GM18870 (cell line): ENCODE measurements at regions not wholly inside any gene's neighbourhood (a gene's known extent, or its start where the extent isn't known, plus 50 kb on each side); places are given as distances from the start of the nearest gene placed in this dataset.

ENCODE experiments used
- ATAC-seq: cut with Tn5 transposase; IDR thresholded peaks from one replicate; pipeline ENCODE4 v1.9.1; 2021; ENCODE audit warnings: moderate library complexity; ENCODE audit not compliant: unreplicated experiment

DNA sequence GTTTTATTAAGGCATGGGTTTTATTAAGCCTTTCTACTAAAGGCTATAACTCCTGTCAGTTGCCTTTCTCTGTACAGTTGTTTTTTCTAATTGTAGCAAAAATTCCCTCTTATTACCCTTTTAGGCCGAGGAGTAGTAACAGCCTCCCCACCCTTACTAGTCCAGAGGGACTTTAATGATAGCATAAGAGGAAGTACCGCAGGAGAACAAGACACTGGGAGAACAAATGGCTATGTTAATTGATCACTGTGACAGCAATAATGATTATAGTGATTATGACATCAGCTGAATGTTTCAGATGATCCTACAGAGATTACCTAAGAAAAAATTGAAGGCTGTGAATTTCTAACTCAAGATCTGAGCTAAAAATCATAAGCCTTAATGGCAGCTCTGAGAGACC lies 383.0 kb upstream of the PTBP2 start:
- no peak for ATAC-seq

DNA sequence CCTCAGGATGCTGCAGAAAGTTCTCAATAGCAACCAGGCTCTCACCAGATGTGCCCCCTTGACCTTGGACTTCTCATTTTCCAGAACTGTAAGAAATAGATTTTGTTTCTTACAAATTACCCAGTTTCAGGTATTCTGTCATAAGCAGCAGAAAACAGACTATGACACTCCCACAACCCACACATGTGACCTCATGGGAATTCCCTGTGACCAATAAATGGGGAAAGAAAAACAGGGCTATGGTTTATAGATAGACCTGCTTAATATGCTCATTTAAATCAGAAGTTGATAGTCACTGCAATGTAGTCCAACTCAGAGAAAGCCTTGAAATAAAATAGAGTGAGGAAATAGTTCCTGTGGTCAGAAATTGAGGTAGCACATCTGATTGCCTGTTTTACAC lies 380.9 kb upstream of the PTBP2 start:
- ATAC-seq = no peak

DNA sequence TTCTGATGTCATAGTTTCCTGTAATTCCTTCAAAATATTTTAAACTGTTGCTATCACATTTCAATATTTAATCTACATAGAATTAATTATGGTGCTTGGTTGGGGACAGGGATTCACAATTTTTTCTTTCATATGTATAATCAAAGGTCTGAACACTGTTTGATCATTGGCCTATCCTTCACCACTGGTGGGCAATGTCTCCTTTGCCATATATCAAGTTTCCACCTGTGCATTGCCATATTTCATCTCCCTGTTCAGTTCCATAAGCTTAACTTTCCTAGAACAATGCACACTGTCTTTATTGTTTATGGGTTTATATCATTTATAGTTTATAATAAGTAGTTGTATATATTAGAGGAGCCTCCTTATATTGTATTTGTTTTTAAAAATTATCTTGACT lies 374.9 kb upstream of the PTBP2 start:
- ATAC-seq = no peak

DNA sequence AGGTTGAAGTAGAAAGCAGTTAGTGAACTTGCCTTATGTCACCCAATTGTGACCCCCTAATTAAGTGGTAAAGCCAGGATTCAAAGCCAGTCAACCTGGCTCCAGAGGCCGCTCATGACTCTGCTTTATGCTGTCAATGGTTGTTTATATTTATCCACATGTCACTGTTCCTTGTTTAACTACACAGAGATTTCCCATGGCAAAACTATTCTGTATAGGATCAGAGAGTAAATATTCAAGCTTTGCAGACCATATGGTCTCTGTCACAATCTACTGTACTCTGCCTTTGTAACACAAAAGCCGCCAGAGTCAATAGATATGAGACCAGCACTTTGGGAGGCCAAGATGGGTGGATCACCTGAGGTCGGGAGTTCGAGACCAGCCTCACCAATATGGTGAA lies 371.7 kb upstream of the PTBP2 start:
- no peak for ATAC-seq

DNA sequence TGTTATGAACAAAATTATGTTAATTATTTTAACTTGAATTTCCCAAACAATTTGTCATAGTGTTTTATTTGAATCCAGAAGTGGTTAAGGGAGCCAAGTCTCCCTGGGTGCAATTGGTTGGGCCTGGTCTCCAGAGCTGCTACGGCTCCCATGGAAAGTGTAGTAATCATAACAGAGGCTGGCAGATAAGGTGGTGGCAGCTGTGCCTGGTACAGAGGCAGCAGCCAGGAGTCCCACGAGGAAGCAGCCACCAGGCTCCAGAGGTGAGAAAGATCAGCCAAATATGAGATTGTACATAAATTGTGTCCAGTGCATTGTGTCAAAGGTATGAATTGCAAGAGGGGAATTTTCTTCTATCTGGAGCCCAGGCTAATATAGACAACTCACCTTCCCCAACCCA lies 368.9 kb upstream of the PTBP2 start:
- ATAC-seq = no peak

DNA sequence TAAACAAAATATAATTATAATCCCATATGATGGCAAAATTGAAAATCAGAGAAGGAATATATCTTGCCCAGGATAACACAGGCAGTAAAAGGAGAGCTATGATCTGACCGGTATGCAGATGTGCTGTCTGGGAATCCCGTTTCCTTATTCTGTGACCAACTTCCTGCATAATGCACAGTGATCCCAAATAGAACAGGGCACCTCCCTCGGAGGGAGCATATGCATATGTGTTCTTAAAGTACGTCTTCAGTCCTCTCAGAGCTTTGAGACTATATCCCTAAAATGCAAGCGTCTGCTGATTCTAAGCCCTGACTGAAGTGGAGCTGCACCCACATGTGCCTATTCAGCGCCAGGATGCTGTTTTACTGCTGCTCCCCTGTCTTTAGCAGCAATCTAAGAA lies 366.1 kb upstream of the PTBP2 start:
- no peak for ATAC-seq

DNA sequence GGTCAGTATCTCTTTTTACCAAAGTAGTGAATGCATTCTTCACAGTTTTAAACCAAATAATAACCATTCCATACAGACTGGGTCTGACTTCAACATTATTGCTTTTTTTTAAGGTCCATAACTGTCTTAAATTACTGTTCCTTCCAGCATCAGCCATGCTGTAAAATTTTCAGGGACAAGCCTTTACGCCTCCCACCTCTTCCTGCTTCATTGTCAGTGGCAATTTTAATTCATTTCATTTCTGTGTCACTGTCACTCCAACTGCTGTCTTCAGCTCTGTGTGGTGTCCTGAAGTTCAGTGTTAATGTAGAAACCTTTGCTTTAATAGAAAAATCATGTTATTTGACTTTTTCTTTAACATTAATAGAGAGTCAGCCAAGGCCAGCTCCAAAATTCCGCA lies 365.6 kb upstream of the PTBP2 start:
- ATAC-seq = no peak

DNA sequence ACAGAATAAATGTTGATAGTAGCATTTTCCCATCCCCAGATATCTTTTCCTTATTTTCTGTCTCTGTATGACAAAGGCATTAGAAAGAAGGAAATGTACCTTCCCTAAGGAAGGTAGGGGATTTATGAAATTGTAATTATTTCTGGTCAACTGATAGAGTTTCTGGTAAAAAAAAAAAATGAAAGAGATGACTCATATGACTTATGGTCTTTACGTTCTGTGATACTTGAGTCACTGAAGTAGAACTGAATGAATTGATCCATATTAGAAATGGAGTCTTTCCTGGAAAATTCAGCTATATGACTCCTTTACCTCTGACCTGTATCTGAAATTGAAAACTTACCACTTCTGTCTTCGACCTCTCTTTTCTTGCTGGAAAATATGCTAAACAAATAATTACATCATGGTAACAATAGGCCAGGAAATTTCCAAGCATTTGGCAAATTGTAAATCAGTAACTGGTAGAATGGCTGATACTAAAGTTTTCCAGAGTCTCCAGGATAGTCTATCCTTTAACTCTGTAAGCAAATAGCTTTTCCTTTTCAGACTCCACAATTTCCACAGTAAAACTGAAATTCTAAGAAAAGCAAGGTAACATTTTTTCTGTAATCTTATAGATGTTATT lies 364.3 kb upstream of the PTBP2 start:
- ATAC-seq = no peak

DNA sequence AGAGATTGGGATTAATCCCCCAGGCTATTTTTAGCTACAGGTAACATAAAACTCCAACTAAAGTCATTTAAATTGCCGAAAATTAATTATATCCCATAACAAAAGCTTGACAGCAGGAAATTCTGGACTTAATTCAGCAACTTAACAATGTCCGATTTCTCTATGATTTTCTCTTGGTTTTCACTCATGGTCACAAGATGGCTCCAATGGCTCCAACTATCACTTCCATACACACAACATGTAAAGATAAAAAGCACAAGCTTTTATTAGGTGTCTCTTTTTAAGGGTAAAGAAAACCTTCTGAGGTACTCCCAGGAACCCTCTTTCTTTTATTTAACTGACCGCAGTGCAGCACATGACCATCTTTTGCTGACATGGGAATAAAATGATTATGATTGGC lies 363.5 kb upstream of the PTBP2 start:
- no peak for ATAC-seq

DNA sequence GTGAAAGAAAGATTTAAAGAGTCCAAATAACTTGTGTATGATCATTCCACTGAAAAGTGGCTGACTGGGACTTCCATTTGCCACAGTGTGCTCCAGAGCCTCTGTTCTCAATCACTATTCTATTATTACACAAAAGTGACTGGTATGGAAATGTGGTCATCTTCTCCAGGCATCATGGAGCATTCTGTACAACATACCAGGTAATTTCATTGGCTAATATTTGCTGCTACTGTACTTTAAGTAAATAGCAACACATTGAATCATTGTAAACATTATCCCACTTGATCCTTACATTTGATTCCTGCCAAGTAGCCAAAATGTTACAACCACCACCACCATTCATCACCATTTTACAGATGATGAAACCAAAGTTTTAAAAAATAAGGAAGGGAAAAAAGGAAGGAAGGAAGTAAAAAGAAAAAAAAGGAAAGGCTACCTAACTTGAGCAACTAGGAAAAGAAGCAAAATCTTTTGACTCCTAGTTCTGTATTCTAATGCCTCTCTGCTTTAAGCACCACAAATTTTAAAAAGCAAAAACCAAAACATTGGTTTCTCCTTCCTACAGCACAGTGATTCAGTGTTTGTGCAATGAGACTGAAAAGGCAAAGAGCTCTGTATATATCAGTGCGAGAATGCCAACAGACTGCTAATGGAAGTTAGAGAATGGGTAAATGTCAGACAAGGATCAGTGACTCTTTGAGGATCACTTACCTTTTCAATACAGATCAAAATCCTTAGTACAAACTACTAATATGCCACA lies 361.4 kb upstream of the PTBP2 start:
- ATAC-seq = no peak

DNA sequence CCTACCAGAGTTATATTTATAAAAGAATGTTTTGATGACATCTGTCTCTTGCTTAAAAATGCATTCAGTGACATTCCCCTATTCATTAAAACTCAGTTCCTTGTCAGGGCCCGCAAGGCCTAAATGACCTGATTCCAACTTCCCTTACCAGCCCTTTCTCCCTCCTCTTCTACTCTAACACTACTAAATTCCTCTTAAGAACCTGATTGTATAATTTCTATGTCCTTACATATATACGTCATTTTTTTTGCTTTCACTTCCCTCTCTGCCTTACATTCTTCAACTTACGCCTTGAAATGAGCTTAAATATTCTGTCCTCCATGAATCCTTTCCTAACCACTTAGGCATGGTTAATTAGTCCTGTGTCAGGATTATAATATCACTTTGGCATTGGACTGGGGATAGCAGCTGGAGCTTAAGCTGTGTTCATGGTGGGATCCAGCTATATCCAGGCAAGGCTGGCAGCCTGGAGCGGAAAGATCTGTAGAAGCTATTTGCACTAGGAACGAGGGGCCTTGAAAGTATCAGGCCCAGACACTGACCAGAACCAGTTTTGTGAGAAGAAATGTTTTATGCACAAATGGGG lies 360.2 kb upstream of the PTBP2 start:
- no peak for ATAC-seq

DNA sequence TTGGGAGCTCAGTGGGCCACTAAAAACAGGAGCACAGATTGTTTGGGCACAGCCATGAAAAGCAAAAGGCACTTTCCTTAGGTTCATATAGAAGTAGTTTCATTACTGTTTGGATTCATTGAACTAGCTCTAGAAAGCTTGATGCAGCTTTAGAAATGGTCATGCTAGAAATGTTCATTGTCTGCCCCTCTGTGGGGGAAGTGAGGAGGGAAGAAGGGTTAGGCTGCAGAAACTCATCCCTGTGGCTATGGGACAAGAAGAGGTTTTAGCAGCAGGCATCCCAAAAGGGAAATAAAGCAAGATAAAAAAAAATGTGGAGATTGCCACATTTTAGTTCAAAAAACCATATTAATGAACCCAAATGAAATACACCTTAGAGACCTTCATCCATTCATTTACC lies 359.6 kb upstream of the PTBP2 start:
- ATAC-seq = no peak

DNA sequence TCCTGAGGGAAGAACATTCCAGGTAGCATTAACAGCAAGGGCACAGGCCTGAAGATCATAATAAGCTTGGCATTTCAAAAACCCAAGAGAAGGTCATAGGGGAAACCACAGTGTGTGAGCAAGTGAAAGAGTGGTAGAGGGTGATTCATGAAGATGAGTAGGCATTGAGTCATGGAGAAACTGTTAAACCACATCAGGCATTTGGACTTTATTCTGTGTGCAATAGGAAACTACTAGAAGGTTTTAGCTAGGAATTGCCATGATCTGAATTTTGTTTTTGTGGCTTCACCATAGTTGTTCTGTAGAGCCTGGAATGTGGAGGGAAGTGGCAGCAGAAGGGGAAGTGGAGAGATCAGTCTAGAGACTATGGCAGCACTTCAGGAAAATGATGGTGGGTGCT lies 359.0 kb upstream of the PTBP2 start:
- ATAC-seq = peak; percentile 93

DNA sequence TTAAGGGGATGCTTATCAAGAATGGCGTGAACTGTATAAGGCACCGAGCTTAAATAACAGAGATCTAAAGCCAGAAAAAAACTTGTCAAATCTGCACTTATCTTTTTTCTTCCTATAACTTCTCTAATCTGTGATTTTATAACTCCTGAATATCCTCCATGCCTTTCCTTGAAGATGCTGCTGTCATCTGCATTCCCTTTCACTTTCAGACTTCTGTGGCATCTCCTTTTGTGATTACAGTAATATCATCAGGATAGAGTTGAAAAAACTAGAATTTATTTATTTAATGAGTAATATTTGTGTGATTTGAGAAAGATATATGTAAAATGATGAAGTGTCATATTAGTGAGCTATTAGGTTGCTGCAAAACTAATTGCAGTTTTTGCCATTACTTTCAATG lies 357.8 kb upstream of the PTBP2 start:
- ATAC-seq = no peak

DNA sequence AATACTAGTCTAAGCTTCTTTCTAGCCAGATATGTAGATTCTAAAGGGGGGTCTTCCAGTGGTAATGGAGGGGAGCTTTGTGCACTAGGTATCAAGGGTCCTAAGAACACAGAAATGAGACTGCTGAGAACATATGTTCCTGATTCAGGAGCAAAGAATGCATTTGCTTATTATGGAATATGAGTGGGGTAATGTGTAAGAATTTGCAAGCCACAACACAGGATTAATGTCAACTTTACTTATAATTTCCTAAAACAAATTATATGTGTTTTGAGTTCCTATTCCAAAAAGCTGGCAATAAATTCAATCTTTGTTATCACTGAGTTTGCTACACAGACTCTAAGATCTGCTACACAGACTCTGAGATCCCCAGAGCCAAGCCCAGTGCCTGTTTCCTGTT lies 357.0 kb upstream of the PTBP2 start:
- ATAC-seq = no peak

DNA sequence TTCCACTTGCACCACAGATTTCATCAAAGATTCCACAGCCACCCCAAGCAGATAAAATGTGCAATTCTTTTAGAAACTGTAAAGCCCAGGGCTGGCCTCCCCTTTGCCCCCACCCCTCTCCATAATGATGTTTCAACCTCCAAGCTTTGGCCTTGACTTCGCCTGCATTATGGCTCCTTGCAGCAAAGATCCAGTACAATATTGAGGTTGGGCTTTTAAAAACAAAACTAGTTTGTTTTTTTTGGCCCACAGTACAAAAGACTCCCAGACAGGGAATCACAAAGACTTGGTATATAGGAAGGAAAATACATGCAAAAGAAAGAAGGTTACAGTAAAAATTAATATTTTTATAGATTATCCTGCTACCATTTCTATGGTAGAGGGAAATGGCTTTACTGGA lies 356.5 kb upstream of the PTBP2 start:
- ATAC-seq = no peak

DNA sequence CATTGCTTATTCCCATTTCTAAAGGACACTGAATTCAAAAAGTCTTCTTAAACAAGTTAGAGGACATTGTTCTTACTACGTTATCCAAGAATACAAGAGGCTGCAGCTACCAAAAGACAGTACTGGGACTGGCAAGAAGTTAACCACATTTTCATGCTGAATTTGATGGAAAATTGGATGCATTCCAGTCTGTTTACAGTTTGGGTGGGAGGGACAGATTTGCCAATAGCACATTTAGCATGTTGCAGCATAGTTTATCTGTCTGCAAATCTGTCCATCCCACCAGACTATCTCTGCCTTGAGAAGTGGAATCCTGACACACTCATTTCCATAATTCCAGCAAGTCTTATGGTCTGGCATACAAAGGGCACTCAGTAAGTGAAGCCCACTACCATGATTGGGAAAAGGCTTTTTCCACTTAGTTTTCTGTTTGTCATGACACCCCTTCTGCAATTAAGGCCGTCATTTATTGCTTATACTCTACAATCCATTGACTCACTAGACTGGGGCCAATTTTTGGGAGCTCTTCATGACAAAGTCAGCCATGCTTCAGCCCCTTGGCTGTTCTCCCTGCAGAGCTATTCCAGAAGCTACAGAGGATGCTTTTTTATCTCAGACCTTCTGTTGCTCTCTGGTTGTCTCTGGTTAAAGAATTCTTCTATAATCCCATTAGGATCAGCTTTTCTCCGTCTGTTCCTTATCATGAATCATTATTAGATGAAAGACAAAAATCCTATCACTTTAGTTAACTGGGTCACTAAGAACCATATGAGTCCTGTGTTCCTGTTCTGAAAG lies 355.8 kb upstream of the PTBP2 start:
- no peak for ATAC-seq

DNA sequence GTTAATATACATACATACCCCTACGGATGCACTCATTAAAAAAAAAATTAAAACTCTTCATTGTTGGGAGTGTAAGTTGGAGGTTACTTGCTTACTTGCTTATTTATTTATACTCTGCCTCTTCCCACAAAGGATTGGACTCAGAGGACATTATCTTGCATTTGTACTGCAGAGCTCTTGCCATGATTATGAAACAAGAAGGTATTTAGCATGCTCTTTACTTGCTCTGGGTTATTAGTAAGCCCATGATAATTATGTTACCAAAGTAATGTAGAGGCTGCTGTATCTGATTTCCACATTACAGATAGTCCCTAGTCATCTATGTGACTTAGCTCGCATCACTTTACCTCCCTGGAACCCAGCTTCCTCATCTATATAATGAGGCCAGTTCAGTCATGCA lies 355.1 kb upstream of the PTBP2 start:
- ATAC-seq = no peak

DNA sequence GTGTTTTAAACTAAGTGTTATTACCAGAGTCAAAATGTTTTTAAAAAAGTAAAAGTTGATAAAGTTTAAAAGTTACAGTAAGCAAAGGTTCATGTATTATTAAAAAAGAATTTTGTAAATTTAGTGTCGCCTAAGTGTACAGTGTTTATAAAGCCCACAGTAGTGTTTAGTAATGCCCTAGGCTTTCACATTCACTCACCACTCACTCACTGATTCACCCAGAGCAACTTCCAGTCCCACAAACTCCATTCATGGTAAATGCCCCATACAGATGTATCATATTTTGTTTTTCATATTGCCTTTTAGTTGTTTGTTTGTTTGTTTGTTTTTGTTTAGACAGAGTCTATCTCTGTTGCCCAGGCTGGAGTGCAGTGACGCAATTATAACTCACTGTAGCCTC lies 353.8 kb upstream of the PTBP2 start:
- no peak for ATAC-seq

DNA sequence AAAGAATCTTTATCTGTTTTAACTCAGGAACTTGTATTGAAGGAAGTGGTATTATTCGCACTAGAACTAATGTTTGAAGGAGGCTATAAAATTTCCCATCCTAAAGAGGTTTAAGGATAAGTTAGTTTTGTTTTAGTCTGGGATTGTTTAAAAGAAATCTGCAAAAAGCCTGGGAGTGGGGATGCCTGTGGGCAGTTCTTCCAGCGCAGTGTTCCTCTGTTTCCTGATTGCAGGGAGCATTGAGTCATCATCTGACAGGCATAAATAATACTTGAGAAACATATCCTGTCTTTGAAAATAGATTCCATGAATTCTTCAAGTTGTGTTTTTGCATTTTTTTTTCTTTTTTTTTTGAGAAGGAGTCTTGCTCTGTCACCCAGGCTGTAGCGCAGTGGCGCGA lies 350.8 kb upstream of the PTBP2 start:
- no peak for ATAC-seq

DNA sequence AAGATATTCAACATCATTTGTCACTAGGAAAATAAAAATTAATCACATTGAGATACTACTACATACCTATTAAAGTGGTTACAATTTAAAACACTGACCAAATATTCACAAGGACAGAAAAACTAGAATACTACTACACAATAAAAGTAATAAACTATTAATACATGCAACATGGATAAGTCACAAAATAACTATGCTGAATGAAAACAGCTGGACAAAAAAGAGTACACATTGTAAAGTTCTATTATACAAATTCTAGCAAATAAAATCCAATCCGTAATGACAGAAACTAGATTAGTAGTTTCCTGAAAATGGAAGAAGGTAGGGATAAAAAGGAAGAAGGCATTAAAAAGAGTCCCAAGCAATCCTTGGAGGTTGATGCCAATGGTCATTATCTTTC lies 348.7 kb upstream of the PTBP2 start:
- no peak for ATAC-seq
